Vagina (tissue), 2 donors: ENCODE measurements at regions not wholly inside any gene's neighbourhood (a gene's known extent, or its start where the extent isn't known, plus 50 kb on each side); places are given as distances from the start of the nearest gene placed in this dataset.

Source experiments
- CTCF ChIP-seq, 3 experiments: fragments of 450-650 bp in 2 of 3; fragments of 200-600 bp in 1 of 3; sonication (generic) in 1 of 3; IDR thresholded peaks; one replicate each; pipeline ENCODE4 v1.5.1; 2017 to 2019; ENCODE audit warnings: antibody characterized with exemption in 3 of 3, mild to moderate bottlenecking in 2 of 3, moderate library complexity in 2 of 3
- POLR2A ChIP-seq, 2 donors: fragments of 450-650 bp; IDR thresholded peaks; one replicate each; pipeline ENCODE4 v1.6.1; 2017; ENCODE audit warnings: antibody characterized with exemption in 2 of 2, mild to moderate bottlenecking in 2 of 2, moderate library complexity in 2 of 2
- POLR2AphosphoS5 ChIP-seq, 2 donors: sonication (generic); formaldehyde crosslinking; IDR thresholded peaks; one replicate each; pipeline ENCODE4 v1.9.0; 2017; ENCODE audit warnings: antibody characterized with exemption in 2 of 2, mild to moderate bottlenecking in 2 of 2, low read depth in 1 of 2; ENCODE audit not compliant: insufficient read depth in 1 of 2

- TF ChIP-seq CTCF (IDR thresholded peaks at IDR 0.05): no peak
- no peak for TF ChIP-seq POLR2A (IDR thresholded peaks at IDR 0.05)
- no peak for TF ChIP-seq POLR2AphosphoS5 (IDR thresholded peaks at IDR 0.05; ENCODE audit: insufficient read depth in 1 of 2, low read depth in 1 of 2)
Measured at GRCh38 chr20:46823753-46824152, 70.9 kb upstream of the EYA2 start.
